B cell (primary cell): ENCODE measurements at regions not wholly inside any gene's neighbourhood (a gene's known extent, or its start where the extent isn't known, plus 50 kb on each side); places are given as distances from the start of the nearest gene placed in this dataset.

ENCODE experiments used
- ATAC-seq: fragments of 200-7000 bp; cut with Tn5 transposase; one replicate; pipeline ENCODE4 v1.10.0; 2021; ENCODE audit warnings: low read depth, mild to moderate bottlenecking, moderate number of reproducible peaks, moderate library complexity
- CTCF ChIA-PET: fragments of 350-600 bp; sonication (Branson Sonifier 250); formaldehyde crosslinking; loops from one replicate; lab custom pipeline; 2021; ENCODE audit warnings: antibody characterized with exemption, inconsistent platforms; lab: Charles Lee
- POLR2A ChIA-PET: fragments of 350-600 bp; sonication (Branson Sonifier 250); formaldehyde crosslinking; loops from one replicate; lab custom pipeline; 2021; ENCODE audit warnings: antibody characterized with exemption; lab: Charles Lee
- DNase-seq: peaks from one replicate; pipeline ENCODE4 v3.0.0; 2013
- H2AFZ ChIP-seq: 2 replicates; pipeline ENCODE4 v1.6.1; 2012; ENCODE audit warnings: mild to moderate bottlenecking, low read depth, low read length; ENCODE audit not compliant: insufficient read depth, poor library complexity, severe bottlenecking
- H3K27ac ChIP-seq, 2 donors: 1 replicate in 1 of 2; 2 replicates in 1 of 2; pipeline ENCODE4 v1.5.1; 2012 to 2013; ENCODE audit warnings: low read length in 2 of 2, mild to moderate bottlenecking in 2 of 2, moderate library complexity in 1 of 2
- H3K27me3 ChIP-seq, 4 experiments: fragments of 200-600 bp in 1 of 4; sonication (generic) in 1 of 4; replicated peaks in 1 of 4; 1 replicate in 2 of 4; 2 replicates in 2 of 4; pipeline versions ENCODE4 v1.6.1 to v1.7.0; 2013 to 2016; ENCODE audit warnings: low read length in 3 of 4, mild to moderate bottlenecking in 2 of 4, mixed read lengths in 1 of 4, moderate library complexity in 1 of 4; ENCODE audit not compliant: insufficient read depth in 4 of 4, control insufficient read depth in 3 of 4; ENCODE audit errors: control extremely low read depth in 1 of 4
- H3K36me3 ChIP-seq, 2 experiments: replicated peaks in 1 of 2; 1 replicate in 1 of 2; 2 replicates in 1 of 2; pipeline versions ENCODE4 v1.6.1 to v1.7.1; 2013; ENCODE audit warnings: low read length in 1 of 2; ENCODE audit not compliant: insufficient read depth in 2 of 2, control insufficient read depth in 1 of 2; ENCODE audit errors: control extremely low read depth in 1 of 2, extremely low read depth in 1 of 2
- H3K4me1 ChIP-seq, 2 donors: fragments of 200-600 bp in 1 of 2; sonication (generic) in 1 of 2; 1 replicate in 1 of 2; 2 replicates in 1 of 2; pipeline versions ENCODE4 v1.5.1 to v1.6.1; 2013 to 2017; ENCODE audit warnings: low read length in 2 of 2; ENCODE audit not compliant: control insufficient read depth in 2 of 2, insufficient read depth in 2 of 2
- H3K4me2 ChIP-seq: replicated peaks from 2 replicates; pipeline ENCODE3; 2012; ENCODE audit warnings: mild to moderate bottlenecking, low read depth, low read length; ENCODE audit not compliant: poor library complexity, severe bottlenecking
- H3K4me3 ChIP-seq, 5 experiments: fragments of 200-600 bp in 1 of 5; sonication (generic) in 1 of 5; 1 replicate in 3 of 5; 2 replicates in 2 of 5; pipeline versions ENCODE4 v1.5.1 to v1.7.0; 2011 to 2016; ENCODE audit warnings: low read length in 4 of 5, mild to moderate bottlenecking in 4 of 5, low read depth in 2 of 5, control low read depth in 1 of 5, moderate library complexity in 1 of 5; ENCODE audit not compliant: insufficient read depth in 1 of 5; ENCODE audit errors: control extremely low read depth in 1 of 5, extremely low read depth in 1 of 5
- H3K79me2 ChIP-seq: fragments of 200-600 bp; sonication (generic); one replicate; pipeline ENCODE4 v1.6.0; 2016; ENCODE audit warnings: low read length; ENCODE audit not compliant: control insufficient read depth, insufficient read depth
- H3K9ac ChIP-seq: fragments of 200-600 bp; sonication (generic); 2 replicates; pipeline ENCODE4 v1.6.1; 2017; ENCODE audit warnings: mild to moderate bottlenecking, low read length, moderate library complexity
- H3K9me3 ChIP-seq, 3 donors: one replicate each; pipeline versions ENCODE4 v1.6.1 to v1.7.1; 2013; ENCODE audit warnings: low read length in 2 of 3; ENCODE audit not compliant: control insufficient read depth in 2 of 3, insufficient read depth in 1 of 3; ENCODE audit errors: control extremely low read depth in 1 of 3
- H4K20me1 ChIP-seq: 2 replicates; pipeline ENCODE4 v1.6.0; 2012; ENCODE audit warnings: mild to moderate bottlenecking, low read length; ENCODE audit not compliant: insufficient read depth, control insufficient read depth, poor library complexity, severe bottlenecking
- H3K27ac Mint-ChIP-seq: one replicate; pipeline ENCODE4 v1.8.0; 2021; ENCODE audit warnings: mixed read lengths
- H3K27me3 Mint-ChIP-seq: one replicate; pipeline ENCODE4 v1.8.0; 2021; ENCODE audit warnings: mixed read lengths
- H3K4me1 Mint-ChIP-seq: one replicate; pipeline ENCODE4 v1.8.0; 2021; ENCODE audit warnings: mixed read lengths
- H3K4me3 Mint-ChIP-seq: one replicate; pipeline ENCODE4 v1.8.0; 2021; ENCODE audit warnings: mixed read lengths
- H3K9me3 Mint-ChIP-seq: one replicate; pipeline ENCODE4 v1.8.0; 2022; ENCODE audit warnings: mixed read lengths; ENCODE audit not compliant: insufficient read depth
- EZH2 ChIP-seq: IDR thresholded peaks from 2 replicates; pipeline ENCODE4 v1.6.1; 2012; ENCODE audit warnings: borderline replicate concordance, low read depth, mild to moderate bottlenecking, moderate library complexity, low read length; ENCODE audit not compliant: insufficient read depth, poor library complexity, severe bottlenecking
- WGBS: methylation state at CpG from one replicate; pipeline ENCODE4 v1.1.5; 2013; ENCODE audit warnings: missing lambda C conversion rate; ENCODE audit not compliant: insufficient coverage; 5-methylcytosine and 5-hydroxymethylcytosine counted together
- intact Hi-C: fragments of 100-400 bp; cut with micrococcal nuclease; formaldehyde crosslinking; loops from one replicate; pipeline ENCODE4 v1.10.0; 2022
- TF ChIP-seq, protein P1 (sequence below): fragments of 200-600 bp; IDR thresholded peaks from one replicate; pipeline ENCODE4 v1.8.0; 2022; ENCODE audit warnings: antibody characterized with exemption, mild to moderate bottlenecking

DNA sequence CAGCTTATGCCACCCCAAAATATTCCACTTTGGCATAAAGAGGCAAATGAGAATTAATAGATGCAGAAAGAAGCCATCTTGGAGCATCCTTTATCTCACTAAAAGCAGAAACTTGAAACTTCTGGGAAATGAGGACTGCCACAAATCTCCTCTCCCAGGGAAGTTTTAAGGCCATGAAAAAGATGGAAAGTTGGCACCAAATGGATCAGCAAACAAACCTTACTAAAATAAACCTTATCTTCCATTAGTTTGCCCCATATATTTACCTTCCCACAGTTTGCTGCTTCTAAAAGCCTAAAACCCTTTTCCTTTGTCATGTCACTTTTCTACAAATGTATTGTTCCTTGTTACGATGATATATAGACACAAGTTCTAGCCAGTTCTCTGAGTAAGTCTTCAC, 340.0 kb upstream of the USP15 start:
- Histone ChIP-seq H3K79me2 (no peaks in the 10 kb centered on the region), H3K4me1 (no peaks in the 10 kb centered on the region), H3K9ac (no peak overlapping the region), H3K27ac (no peak overlapping the region), H3K36me3 (no peaks in the 10 kb centered on the region), H3K27me3 (no peaks in the 10 kb centered on the region), H3K9me3 (peaks cover 0 to 6% (median 0%) of the 10 kb centered on the region in 3 donors), H2AFZ (no peak overlapping the region), H3K4me3 (no peak overlapping the region), H3K4me2 (no peak overlapping the region), H4K20me1 (no peaks in the 10 kb centered on the region)
- no peaks in the 10 kb centered on the region for H3K4me1 Mint-ChIP-seq
- no peak for ATAC-seq
- ChIA-PET CTCF (no interaction called here), POLR2A (no interaction called here)
- intact Hi-C loops, result no loop called here
- DNase-seq, result no peak
- H3K27me3 Mint-ChIP-seq, result no peaks in the 10 kb centered on the region
- H3K27ac Mint-ChIP-seq, result no peak overlapping the region
- TF ChIP-seq, protein P1, sequence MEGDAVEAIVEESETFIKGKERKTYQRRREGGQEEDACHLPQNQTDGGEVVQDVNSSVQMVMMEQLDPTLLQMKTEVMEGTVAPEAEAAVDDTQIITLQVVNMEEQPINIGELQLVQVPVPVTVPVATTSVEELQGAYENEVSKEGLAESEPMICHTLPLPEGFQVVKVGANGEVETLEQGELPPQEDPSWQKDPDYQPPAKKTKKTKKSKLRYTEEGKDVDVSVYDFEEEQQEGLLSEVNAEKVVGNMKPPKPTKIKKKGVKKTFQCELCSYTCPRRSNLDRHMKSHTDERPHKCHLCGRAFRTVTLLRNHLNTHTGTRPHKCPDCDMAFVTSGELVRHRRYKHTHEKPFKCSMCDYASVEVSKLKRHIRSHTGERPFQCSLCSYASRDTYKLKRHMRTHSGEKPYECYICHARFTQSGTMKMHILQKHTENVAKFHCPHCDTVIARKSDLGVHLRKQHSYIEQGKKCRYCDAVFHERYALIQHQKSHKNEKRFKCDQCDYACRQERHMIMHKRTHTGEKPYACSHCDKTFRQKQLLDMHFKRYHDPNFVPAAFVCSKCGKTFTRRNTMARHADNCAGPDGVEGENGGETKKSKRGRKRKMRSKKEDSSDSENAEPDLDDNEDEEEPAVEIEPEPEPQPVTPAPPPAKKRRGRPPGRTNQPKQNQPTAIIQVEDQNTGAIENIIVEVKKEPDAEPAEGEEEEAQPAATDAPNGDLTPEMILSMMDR, result no peak
- TF ChIP-seq EZH2, result no peak
- no peak overlapping the region for H3K4me3 Mint-ChIP-seq
- no CpG with 5 or more reads among the region's 1 CpG for WGBS
- H3K9me3 Mint-ChIP-seq, result peaks cover 8% of the 10 kb centered on the region

- DNase-seq (no peak), ATAC-seq (no peak)
- ChIA-PET CTCF (no interaction called here), POLR2A (no interaction called here)
- Histone ChIP-seq H3K36me3 (no peaks in the 10 kb centered on the region), H3K9me3 (peaks cover 0 to 9% (median 0%) of the 10 kb centered on the region in 3 donors), H3K27me3 (no peaks in the 10 kb centered on the region), H3K4me1 (no peaks in the 10 kb centered on the region), H3K4me3 (no peak overlapping the region), H3K9ac (no peak overlapping the region), H3K79me2 (no peaks in the 10 kb centered on the region), H3K4me2 (no peak overlapping the region), H2AFZ (no peak overlapping the region), H4K20me1 (no peaks in the 10 kb centered on the region), H3K27ac (no peak overlapping the region)
- Mint-ChIP-seq H3K4me3 (no peak overlapping the region), H3K27ac (no peak overlapping the region), H3K9me3 (peaks cover 14% of the 10 kb centered on the region), H3K4me1 (no peaks in the 10 kb centered on the region), H3K27me3 (no peaks in the 10 kb centered on the region)
- WGBS, result 95% methylated on average over 2 of the region's 3 CpGs
- TF ChIP-seq, protein P1, result no peak
- TF ChIP-seq EZH2, result no peak
- intact Hi-C loops, result no loop called here
Observed at GRCh38 chr12:61923152-61923551, 337.1 kb upstream of the USP15 start.
